ENCODE measurements at regions not wholly inside any gene's neighbourhood (a gene's known extent, or its start where the extent isn't known, plus 50 kb on each side); places are given as distances from the start of the nearest gene placed in this dataset.

DNA sequence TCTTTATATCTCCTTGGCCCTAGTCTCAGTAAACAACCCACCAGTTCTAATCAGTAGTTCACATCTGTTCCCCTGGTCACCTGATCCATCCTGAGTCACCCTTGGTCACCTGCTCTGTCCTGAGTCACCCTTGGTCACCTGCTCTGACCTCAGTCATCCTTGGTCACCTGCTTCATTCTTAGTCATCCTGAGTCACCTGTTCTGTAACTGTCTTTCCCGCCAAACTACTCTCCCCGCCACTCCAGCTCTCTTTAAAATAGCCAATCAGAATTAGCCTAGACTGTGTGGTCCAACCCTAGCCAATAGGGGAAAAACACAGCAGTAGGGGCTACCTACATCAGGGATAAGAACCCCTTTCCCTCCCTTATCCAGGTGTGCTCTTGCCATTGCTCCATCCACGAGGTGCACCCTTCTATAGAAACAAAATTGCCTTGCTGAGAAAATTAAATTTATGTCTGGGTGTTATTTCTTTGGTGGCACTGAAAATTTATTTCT lies 245.4 kb upstream of the DIO3 start:
- no peak overlapping the region for H3K27ac ChIP-seq (ENCODE audit: low read length)
- no peak for TF ChIP-seq POLR2AphosphoS5 (IDR thresholded peaks at IDR 0.05)
- TF ChIP-seq TAF1 (IDR thresholded peaks at IDR 0.05; ENCODE audit: low read depth), result no peak
- TF ChIP-seq EP300 (conservative IDR thresholded peaks at IDR 0.05; ENCODE audit: poor library complexity, severe bottlenecking), result no peak
- TF ChIP-seq, protein P1, sequence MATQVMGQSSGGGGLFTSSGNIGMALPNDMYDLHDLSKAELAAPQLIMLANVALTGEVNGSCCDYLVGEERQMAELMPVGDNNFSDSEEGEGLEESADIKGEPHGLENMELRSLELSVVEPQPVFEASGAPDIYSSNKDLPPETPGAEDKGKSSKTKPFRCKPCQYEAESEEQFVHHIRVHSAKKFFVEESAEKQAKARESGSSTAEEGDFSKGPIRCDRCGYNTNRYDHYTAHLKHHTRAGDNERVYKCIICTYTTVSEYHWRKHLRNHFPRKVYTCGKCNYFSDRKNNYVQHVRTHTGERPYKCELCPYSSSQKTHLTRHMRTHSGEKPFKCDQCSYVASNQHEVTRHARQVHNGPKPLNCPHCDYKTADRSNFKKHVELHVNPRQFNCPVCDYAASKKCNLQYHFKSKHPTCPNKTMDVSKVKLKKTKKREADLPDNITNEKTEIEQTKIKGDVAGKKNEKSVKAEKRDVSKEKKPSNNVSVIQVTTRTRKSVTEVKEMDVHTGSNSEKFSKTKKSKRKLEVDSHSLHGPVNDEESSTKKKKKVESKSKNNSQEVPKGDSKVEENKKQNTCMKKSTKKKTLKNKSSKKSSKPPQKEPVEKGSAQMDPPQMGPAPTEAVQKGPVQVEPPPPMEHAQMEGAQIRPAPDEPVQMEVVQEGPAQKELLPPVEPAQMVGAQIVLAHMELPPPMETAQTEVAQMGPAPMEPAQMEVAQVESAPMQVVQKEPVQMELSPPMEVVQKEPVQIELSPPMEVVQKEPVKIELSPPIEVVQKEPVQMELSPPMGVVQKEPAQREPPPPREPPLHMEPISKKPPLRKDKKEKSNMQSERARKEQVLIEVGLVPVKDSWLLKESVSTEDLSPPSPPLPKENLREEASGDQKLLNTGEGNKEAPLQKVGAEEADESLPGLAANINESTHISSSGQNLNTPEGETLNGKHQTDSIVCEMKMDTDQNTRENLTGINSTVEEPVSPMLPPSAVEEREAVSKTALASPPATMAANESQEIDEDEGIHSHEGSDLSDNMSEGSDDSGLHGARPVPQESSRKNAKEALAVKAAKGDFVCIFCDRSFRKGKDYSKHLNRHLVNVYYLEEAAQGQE (IDR thresholded peaks at IDR 0.05; ENCODE audit: borderline replicate concordance), result no peak
- TF ChIP-seq RAD21 (conservative IDR thresholded peaks at IDR 0.05), result no peak
- no peak for TF ChIP-seq SMC3 (conservative IDR thresholded peaks at IDR 0.05; ENCODE audit: poor library complexity)
- TF ChIP-seq, protein P2, sequence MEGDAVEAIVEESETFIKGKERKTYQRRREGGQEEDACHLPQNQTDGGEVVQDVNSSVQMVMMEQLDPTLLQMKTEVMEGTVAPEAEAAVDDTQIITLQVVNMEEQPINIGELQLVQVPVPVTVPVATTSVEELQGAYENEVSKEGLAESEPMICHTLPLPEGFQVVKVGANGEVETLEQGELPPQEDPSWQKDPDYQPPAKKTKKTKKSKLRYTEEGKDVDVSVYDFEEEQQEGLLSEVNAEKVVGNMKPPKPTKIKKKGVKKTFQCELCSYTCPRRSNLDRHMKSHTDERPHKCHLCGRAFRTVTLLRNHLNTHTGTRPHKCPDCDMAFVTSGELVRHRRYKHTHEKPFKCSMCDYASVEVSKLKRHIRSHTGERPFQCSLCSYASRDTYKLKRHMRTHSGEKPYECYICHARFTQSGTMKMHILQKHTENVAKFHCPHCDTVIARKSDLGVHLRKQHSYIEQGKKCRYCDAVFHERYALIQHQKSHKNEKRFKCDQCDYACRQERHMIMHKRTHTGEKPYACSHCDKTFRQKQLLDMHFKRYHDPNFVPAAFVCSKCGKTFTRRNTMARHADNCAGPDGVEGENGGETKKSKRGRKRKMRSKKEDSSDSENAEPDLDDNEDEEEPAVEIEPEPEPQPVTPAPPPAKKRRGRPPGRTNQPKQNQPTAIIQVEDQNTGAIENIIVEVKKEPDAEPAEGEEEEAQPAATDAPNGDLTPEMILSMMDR (IDR thresholded peaks at IDR 0.05; ENCODE audit: poor library complexity, severe bottlenecking), result no peak
- TF ChIP-seq EZH2 (IDR thresholded peaks at IDR 0.05; ENCODE audit: borderline replicate concordance, insufficient read depth, low read length, poor library complexity, severe bottlenecking), result no peak
- no peak for TF ChIP-seq MXI1 (conservative IDR thresholded peaks at IDR 0.05; ENCODE audit: poor library complexity, severe bottlenecking)
- no peaks in the 10 kb centered on the region for H4K20me1 ChIP-seq (ENCODE audit: insufficient read depth)
- H3K27me3 ChIP-seq (ENCODE audit: insufficient read depth, low read depth, low read length), result no peaks in the 10 kb centered on the region
- no peak overlapping the region for H3K4me3 ChIP-seq (ENCODE audit: low read length)
- H3K4me2 ChIP-seq (ENCODE audit: low read length), result no peak overlapping the region
- H3F3A ChIP-seq (ENCODE audit: insufficient read depth, low read length, poor library complexity, severe bottlenecking), result no peaks in the 10 kb centered on the region
- H3K9ac ChIP-seq (ENCODE audit: low read length), result no peak overlapping the region
- H3K79me2 ChIP-seq (replicated peaks; ENCODE audit: insufficient read depth, low read length), result no peaks in the 10 kb centered on the region
- no peaks in the 10 kb centered on the region for H3K9me2 ChIP-seq (ENCODE audit: insufficient read depth, low read length)
- no peaks in the 10 kb centered on the region for H3K9me3 ChIP-seq (ENCODE audit: low read length)
- no peaks in the 10 kb centered on the region for H3K36me3 ChIP-seq (ENCODE audit: insufficient read depth, low read length)
- H2AFZ ChIP-seq (ENCODE audit: low read depth, low read length), result no peak overlapping the region

DNA sequence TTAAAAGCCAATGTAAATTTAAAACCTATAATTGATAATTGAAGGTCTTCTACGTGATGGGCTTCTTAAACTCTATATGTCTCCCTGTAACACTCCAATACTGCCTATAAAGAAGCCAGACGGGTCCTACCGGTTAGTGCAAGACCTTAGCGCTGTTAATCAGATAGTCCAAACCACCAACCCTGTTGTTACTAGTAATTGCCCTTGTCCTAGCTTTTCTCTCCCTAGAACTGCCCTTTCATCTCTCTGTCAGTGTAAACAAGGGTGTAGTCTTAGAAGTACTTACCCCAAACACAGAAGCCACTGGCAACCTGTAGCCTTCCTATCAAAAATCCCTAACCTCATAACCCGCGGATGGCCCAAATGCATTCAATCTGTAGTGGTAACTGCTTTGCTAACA lies 243.0 kb upstream of the DIO3 start:
- H3K27me3 ChIP-seq (ENCODE audit: insufficient read depth, low read depth, low read length), result no peaks in the 10 kb centered on the region

More for the DNA sequence above, 243.0 kb upstream of the DIO3 start:
- Histone ChIP-seq H3F3A (ENCODE audit: insufficient read depth, low read length, poor library complexity, severe bottlenecking) (no peaks in the 10 kb centered on the region), H3K4me3 (ENCODE audit: low read length) (no peak overlapping the region), H3K9ac (ENCODE audit: low read length) (no peak overlapping the region), H3K36me3 (ENCODE audit: insufficient read depth, low read length) (no peaks in the 10 kb centered on the region), H3K9me2 (ENCODE audit: insufficient read depth, low read length) (no peaks in the 10 kb centered on the region), H2AFZ (ENCODE audit: low read depth, low read length) (no peak overlapping the region), H3K27ac (ENCODE audit: low read length) (no peak overlapping the region), H3K9me3 (ENCODE audit: low read length) (no peaks in the 10 kb centered on the region), H4K20me1 (ENCODE audit: insufficient read depth) (no peaks in the 10 kb centered on the region), H3K79me2 (replicated peaks; ENCODE audit: insufficient read depth, low read length) (no peaks in the 10 kb centered on the region), H3K4me2 (ENCODE audit: low read length) (no peak overlapping the region)
- TF ChIP-seq SMC3 (conservative IDR thresholded peaks at IDR 0.05; ENCODE audit: poor library complexity), result no peak
- TF ChIP-seq MXI1 (conservative IDR thresholded peaks at IDR 0.05; ENCODE audit: poor library complexity, severe bottlenecking), result no peak
- no peak for TF ChIP-seq POLR2AphosphoS5 (IDR thresholded peaks at IDR 0.05)
- no peak for TF ChIP-seq EZH2 (IDR thresholded peaks at IDR 0.05; ENCODE audit: borderline replicate concordance, insufficient read depth, low read length, poor library complexity, severe bottlenecking)
- no peak for TF ChIP-seq TAF1 (IDR thresholded peaks at IDR 0.05; ENCODE audit: low read depth)
- TF ChIP-seq, protein P2 (IDR thresholded peaks at IDR 0.05; ENCODE audit: poor library complexity, severe bottlenecking), result no peak
- TF ChIP-seq, protein P1 (IDR thresholded peaks at IDR 0.05; ENCODE audit: borderline replicate concordance), result no peak
- no peak for TF ChIP-seq RAD21 (conservative IDR thresholded peaks at IDR 0.05)
- no peak for TF ChIP-seq EP300 (conservative IDR thresholded peaks at IDR 0.05; ENCODE audit: poor library complexity, severe bottlenecking)

Data from neural cell (in vitro differentiated cells).